Stimulated activated CD8-positive, alpha-beta memory T cell treated with anti-CD3 and anti-CD28 coated beads, Interleukin-4, amount 100 ng/mL, for 1 hour (primary cell): ENCODE measurements at regions not wholly inside any gene's neighbourhood (a gene's known extent, or its start where the extent isn't known, plus 50 kb on each side); places are given as distances from the start of the nearest gene placed in this dataset.

Source experiments
- DNase-seq, 2 donors: peaks; one replicate each; pipeline ENCODE4 v3.0.0-alpha.2; 2020; ENCODE audit warnings: low read depth in 2 of 2, low spot score in 1 of 2

- no peak for DNase-seq
Measured at GRCh38 chr18:22069916-22070315, 99.5 kb upstream of the GATA6 start.

GRCh38 chr18:22073411-22073810, 96.0 kb upstream of the GATA6 start:
- no peak for DNase-seq

GRCh38 chr18:22074282-22075070, 94.9 kb upstream of the GATA6 start:
- DNase-seq = no peak

- DNase-seq = no peak
Measured at GRCh38 chr18:22080035-22080434, 89.4 kb upstream of the GATA6 start.

DNA sequence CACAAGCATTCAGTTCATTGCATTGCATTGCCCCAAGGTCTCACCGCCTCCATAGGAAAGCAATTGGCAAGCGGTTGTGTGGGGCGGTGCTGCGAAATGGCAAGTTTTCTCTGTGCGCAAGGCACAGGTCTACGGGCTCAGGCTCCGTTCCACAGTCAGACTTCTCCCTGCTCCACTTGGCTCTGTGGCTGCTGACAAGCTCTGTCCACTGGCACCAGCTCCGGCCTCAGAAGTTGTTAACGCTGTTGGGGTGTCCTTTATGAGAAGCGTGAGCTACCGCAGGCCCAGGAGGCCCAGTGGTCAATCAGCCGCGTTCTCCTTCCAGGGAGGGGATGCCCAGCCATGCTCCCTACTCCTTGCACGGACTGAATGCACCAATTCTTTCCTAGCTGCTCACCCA, 87.0 kb upstream of the GATA6 start:
- DNase-seq = no peak

GRCh38 chr18:22084547-22084946, 84.8 kb upstream of the GATA6 start:
- DNase-seq = no peak

DNA sequence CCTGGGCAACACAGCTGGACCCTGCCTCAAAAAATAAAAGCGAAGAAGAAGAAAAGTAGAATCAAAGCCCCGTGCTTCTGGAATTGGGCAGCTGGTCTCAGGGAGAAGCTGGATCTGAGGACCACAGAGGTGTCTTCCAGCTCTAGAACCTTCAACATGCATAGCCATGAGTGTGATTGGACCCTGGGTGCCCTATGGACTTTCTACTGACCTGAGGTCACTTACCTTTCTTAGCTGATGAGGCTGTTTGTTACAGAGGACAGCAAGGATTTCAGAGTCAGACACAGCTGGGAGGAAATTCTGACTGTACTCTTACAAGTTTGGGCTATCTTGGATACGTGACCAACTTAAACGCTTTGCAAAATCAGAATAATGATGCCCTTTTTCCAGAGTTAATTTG, 82.4 kb upstream of the GATA6 start:
- no peak for DNase-seq

GRCh38 chr18:22088029-22088428, 81.4 kb upstream of the GATA6 start:
- DNase-seq = no peak

- DNase-seq = no peak
Measured at GRCh38 chr18:22088996-22089640, 80.3 kb upstream of the GATA6 start.

DNA sequence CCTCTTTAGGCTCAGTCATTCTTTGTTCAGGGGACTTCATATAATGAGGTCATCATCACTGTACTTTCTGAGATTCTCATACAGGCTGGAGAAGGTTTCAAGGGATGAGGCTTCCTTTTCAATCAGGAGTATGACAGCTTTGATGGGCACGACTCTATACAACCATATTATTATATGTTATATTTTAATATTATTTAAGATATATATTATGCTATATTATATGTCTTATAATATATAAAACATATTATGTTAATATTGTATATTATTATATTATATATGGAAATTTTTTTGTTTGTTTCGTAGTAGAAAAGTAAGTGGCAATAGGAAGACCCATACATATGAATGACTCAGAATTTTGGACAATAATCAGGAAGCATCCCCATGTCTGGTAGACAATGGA, 78.0 kb upstream of the GATA6 start:
- no peak for DNase-seq

DNA sequence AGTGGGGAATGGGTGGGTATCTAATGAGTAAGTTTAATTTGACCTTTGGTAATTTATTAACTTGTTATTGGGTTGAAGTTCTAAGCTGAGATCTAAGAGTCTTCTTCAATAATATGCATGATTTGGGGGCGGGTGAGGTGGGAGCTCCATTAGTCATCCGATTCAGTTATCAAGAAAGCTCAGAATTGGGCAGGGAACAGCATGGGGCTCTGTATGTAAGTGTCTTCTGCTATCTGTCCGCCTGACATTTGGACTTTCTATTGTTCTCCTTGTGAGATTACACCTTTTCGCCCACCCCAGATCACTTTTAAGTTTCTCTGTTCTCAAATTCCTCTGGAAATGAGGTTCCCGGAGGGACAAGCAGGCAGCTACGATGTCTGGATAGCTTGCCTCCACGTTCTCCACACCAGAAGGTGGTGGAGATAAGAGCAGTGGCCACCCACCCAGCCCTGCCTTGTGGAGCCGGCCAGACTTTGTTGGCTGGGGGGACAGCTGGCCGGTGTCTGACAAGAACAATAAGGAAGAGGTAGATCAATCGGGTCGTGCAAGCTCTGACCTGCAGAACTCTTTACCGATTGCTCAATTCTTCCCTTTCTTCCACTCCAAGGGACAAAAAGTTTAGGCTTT, 75.5 kb upstream of the GATA6 start:
- DNase-seq = no peak

DNA sequence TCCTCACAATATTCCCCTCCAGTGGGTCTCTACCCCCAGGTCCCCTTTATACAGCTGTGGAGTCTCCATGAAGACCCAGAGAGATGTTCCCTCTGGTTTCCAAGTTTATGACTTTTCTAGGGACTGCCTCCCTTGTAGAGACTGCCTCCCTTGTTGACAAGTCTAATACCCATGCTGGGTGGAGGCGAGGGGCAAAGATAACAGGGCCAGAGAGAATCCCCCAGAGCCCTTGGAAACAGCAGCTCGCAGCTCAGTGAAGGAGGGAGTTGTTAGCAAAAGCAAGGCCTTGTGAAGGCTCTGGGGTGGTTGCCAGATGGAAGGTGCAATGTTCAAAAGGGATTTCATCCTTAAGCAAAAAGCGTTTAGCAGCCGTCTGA, 75.0 kb upstream of the GATA6 start:
- no peak for DNase-seq

DNA sequence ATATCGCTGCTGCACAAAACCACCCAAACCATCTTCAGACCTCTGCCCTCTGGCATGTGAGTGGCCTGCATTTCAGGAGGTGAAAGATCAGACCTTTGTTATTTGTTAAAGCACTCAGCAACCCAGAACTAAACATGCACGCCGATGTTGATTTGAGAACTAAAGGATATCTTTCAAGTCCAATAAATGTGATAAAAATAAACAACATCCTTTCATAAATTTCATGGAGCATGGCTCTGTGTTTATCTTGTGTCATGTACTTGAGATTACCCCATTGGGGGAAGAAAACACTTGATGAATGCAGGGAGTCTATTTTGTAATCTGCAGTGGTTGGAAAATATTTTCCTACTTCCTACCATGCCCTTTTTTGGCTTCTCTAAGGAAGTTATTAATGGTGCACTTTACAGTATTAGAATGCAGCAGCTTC, 70.8 kb upstream of the GATA6 start:
- DNase-seq = no peak

GRCh38 chr18:22099925-22100324, 69.5 kb upstream of the GATA6 start:
- no peak for DNase-seq

DNA sequence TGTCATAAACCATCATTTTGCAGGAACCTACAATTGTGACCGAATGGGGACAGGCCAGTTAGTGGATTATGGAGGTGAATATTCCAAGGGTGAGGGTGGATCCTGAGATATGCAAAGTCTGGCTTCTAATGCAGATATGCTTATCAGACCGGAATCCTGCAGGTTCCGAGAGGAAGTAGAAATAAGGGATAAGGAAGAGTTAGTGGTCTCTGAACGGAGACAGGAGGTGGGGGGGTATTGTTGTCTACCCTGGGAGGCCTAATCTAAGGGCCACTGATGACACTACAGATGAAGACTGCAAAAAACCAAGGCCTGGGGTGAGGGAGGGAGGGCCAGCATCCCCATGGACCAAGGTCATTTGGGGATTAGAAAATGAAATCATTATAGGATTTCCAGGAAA, 67.7 kb upstream of the GATA6 start:
- no peak for DNase-seq

- DNase-seq = no peak
Measured at GRCh38 chr18:22102953-22103646, 66.3 kb upstream of the GATA6 start.

DNA sequence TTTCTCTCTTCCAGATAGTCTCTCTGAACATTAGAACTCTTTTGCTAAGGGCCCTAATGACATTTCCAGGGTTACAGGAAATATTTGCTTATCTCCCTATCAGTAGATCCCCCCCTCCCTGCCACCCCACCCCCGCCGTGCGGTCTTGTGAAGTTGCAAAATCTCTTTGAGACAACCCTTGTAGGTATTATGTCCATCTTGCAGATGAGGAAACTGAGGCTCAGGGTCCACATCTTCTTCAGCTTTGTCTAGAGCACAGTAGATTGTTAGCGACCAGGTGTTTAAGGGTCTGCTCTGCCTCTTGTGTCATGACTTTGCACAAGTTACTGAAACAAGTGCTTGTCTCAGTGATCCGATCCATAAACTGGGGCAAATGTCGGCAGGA, 65.8 kb upstream of the GATA6 start:
- DNase-seq = no peak

DNA sequence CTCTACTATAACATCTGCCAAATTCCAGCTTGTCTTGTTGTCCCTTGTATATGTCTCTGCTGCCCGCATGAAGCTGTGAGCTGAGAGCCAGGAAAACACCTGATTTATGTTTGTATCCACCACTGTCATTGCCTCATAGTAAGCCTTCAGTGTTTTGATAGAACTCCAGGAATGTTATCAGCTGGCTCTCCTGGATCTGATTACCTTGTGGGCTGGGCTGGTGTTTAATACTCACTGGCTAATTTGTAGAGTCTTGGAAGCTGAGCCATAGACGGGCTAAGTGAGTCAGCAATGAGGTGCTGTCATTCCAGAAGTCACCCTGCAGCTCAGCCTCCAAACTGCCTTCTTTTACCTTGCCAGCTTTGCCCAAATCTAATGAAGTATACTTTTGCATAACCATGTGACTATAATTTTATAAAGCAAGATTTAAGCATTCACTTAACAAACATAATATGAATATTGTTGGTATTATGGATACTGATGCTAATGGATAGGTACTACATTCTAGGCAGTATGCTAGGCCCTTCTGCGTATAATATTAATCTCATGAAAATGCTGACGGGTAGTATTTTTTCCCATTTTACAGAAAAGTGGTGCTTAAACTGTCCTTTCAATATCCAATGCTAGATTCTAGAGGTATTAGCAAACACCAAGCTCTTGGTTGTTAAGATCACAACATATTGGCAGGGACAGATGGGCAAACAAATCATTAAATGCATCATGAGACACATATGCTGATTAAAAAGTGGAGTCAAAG, 62.7 kb upstream of the GATA6 start:
- DNase-seq = no peak

- DNase-seq = no peak
Measured at GRCh38 chr18:22108674-22109073, 60.7 kb upstream of the GATA6 start.

DNA sequence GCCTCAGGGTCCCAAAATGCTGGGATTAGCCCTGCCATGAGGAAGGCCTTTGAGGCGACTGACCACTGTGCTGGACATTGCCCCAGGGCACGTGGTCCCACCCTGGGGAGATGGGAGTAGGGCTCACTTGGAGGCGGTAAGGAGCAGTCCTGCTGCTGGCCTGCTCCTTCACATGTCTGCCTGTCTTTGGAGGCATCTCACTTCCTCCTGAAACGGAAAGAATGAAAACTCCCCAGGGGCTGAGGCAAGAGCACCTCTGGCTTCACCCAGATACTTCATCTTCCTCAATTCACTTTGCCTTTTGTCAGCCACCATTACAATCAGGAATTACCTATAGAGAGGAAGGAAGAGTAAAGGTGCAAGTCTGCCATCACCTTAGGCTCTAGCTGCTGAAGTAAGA, 59.9 kb upstream of the GATA6 start:
- DNase-seq = no peak

- DNase-seq = no peak
Measured at GRCh38 chr18:22110461-22110924, 58.9 kb upstream of the GATA6 start.
